SK-N-SH (cell line): ENCODE measurements at regions not wholly inside any gene's neighbourhood (a gene's known extent, or its start where the extent isn't known, plus 50 kb on each side); places are given as distances from the start of the nearest gene placed in this dataset.

Experiments
- CTCF ChIA-PET: fragments of 300-600, 350-600 bp; formaldehyde crosslinking; extraction: SDS; loops from one replicate; lab custom pipeline; 2021; lab: Yijun Ruan, JAX
- POLR2A ChIA-PET: fragments of 350-600 bp; sonication (Branson Sonifier 250); formaldehyde crosslinking; extraction: SDS; loops from one replicate; lab custom pipeline; 2020; ENCODE audit warnings: antibody characterized with exemption, inconsistent platforms; lab: Yijun Ruan, JAX
- DNase-seq: peaks from one replicate; pipeline ENCODE4 v3.0.0; 2012
- H2AFZ ChIP-seq: fragments of 200-600 bp; sonication (generic); 2 replicates; pipeline ENCODE4 v1.8.1; 2016; ENCODE audit warnings: antibody characterized with exemption, mild to moderate bottlenecking, low read depth
- H3F3A ChIP-seq: fragments of 200-600 bp; sonication (generic); replicated peaks from 2 replicates; pipeline ENCODE3; 2016; ENCODE audit warnings: antibody characterized with exemption, mild to moderate bottlenecking; ENCODE audit not compliant: insufficient read depth
- H3K27ac ChIP-seq, 2 experiments: fragments of 200-500 bp in 1 of 2; fragments of 200-600 bp in 1 of 2; sonication (Bioruptor generic) in 1 of 2; sonication (generic), shearing (Covaris generic) in 1 of 2; 2 replicates each; pipeline versions ENCODE4 v1.5.1 to v1.6.1; 2014 to 2016; ENCODE audit warnings: low read depth in 2 of 2, inconsistent platforms in 1 of 2, low read length in 1 of 2, mild to moderate bottlenecking in 1 of 2, mixed read lengths in 1 of 2
- H3K27me3 ChIP-seq: fragments of 200-600 bp; sonication (generic), shearing (Covaris generic); 2 replicates; pipeline ENCODE4 v1.6.1; 2016; ENCODE audit warnings: mixed run types; ENCODE audit not compliant: insufficient read depth
- H3K36me3 ChIP-seq, 2 experiments: fragments of 200-500 bp in 1 of 2; fragments of 200-600 bp in 1 of 2; sonication (Bioruptor generic) in 1 of 2; sonication (generic) in 1 of 2; replicated peaks in 1 of 2; 2 replicates each; pipeline versions ENCODE3 to v1.5.1; 2014 to 2016; ENCODE audit warnings: low read length in 1 of 2, mild to moderate bottlenecking in 1 of 2; ENCODE audit not compliant: insufficient read depth in 2 of 2, control insufficient read depth in 1 of 2
- H3K4me1 ChIP-seq, 2 experiments: fragments of 200-500 bp in 1 of 2; fragments of 200-600 bp in 1 of 2; sonication (Bioruptor generic) in 1 of 2; sonication (generic), shearing (Covaris generic) in 1 of 2; 2 replicates each; pipeline versions ENCODE4 v1.5.1 to v1.6.1; 2014 to 2016; ENCODE audit warnings: low read depth in 1 of 2, low read length in 1 of 2, mixed run types in 1 of 2; ENCODE audit not compliant: insufficient read depth in 2 of 2, control insufficient read depth in 1 of 2
- H3K4me2 ChIP-seq: fragments of 200-600 bp; sonication (generic), shearing (Covaris generic); 2 replicates; pipeline ENCODE4 v1.6.1; 2017; ENCODE audit warnings: mixed run types
- H3K4me3 ChIP-seq, 2 experiments: fragments of 200-500 bp in 1 of 2; fragments of 200-600 bp in 1 of 2; sonication (Bioruptor generic) in 1 of 2; sonication (generic), shearing (Covaris generic) in 1 of 2; 2 replicates each; pipeline versions ENCODE4 v1.5.1 to v1.8.1; 2014 to 2016; ENCODE audit warnings: low read depth in 2 of 2, inconsistent platforms in 1 of 2, low read length in 1 of 2, mild to moderate bottlenecking in 1 of 2, mixed read lengths in 1 of 2, moderate library complexity in 1 of 2
- H3K79me2 ChIP-seq: fragments of 200-600 bp; sonication (generic); 2 replicates; pipeline ENCODE4 v1.8.1; 2017; ENCODE audit warnings: mild to moderate bottlenecking; ENCODE audit not compliant: insufficient read depth
- H3K9ac ChIP-seq: fragments of 200-600 bp; sonication (generic); 2 replicates; pipeline ENCODE4 v1.6.1; 2017; ENCODE audit warnings: mixed run types
- H3K9me2 ChIP-seq: fragments of 200-600 bp; sonication (generic); 2 replicates; pipeline ENCODE4 v1.6.1; 2017; ENCODE audit warnings: mixed run types
- H3K9me3 ChIP-seq: fragments of 200-600 bp; sonication (generic); 2 replicates; pipeline ENCODE4 v1.6.1; 2017; ENCODE audit warnings: mixed run types, mild to moderate bottlenecking, moderate library complexity
- H4K20me1 ChIP-seq: fragments of 200-600 bp; sonication (generic); 2 replicates; pipeline ENCODE4 v1.6.1; 2017; ENCODE audit warnings: mild to moderate bottlenecking, mixed run types; ENCODE audit not compliant: insufficient read depth
- ELF1 ChIP-seq: IDR thresholded peaks from 2 replicates; pipeline ENCODE4 v1.4.0; 2012
- EZH2phosphoT487 ChIP-seq: fragments of 200-600 bp; sonication (generic); IDR thresholded peaks from 2 replicates; pipeline ENCODE4 v1.6.1; 2017; ENCODE audit warnings: low read depth, mixed run types, mild to moderate bottlenecking, antibody characterized with exemption, moderate library complexity, borderline replicate concordance
- GABPA ChIP-seq: IDR thresholded peaks from 2 replicates; pipeline ENCODE4 v1.4.0; 2012; ENCODE audit warnings: low read depth, mild to moderate bottlenecking
- JUND ChIP-seq: IDR thresholded peaks from 2 replicates; pipeline ENCODE4 v1.4.0; 2012
- MEF2A ChIP-seq: IDR thresholded peaks from 2 replicates; pipeline ENCODE4 v1.4.0; 2012; ENCODE audit warnings: low read depth, borderline replicate concordance
- MXI1 ChIP-seq: IDR thresholded peaks from 2 replicates; pipeline ENCODE4 v1.6.1; 2012; ENCODE audit warnings: mild to moderate bottlenecking, low read depth, low read length, improper control_type of control experiment
- NFIC ChIP-seq: IDR thresholded peaks from 2 replicates; pipeline ENCODE4 v1.4.0; 2012; ENCODE audit warnings: borderline replicate concordance
- RCOR1 ChIP-seq: fragments of 150-350 bp; IDR thresholded peaks from 2 replicates; pipeline ENCODE4 v1.6.1; 2017; ENCODE audit warnings: antibody characterized with exemption, low read length
- SMC3 ChIP-seq: IDR thresholded peaks from 2 replicates; pipeline ENCODE4 v1.6.1; 2012; ENCODE audit warnings: low read depth, low read length, improper control_type of control experiment
- TEAD4 ChIP-seq: IDR thresholded peaks from 2 replicates; pipeline ENCODE4 v1.4.0; 2012; ENCODE audit warnings: mild to moderate bottlenecking, borderline replicate concordance; ENCODE audit not compliant: insufficient read depth
- USF1 ChIP-seq: IDR thresholded peaks from 2 replicates; pipeline ENCODE4 v1.4.0; 2012; ENCODE audit warnings: low read depth, borderline replicate concordance
- YY1 ChIP-seq: IDR thresholded peaks from 2 replicates; pipeline ENCODE4 v1.4.0; 2012; ENCODE audit warnings: low read depth, mild to moderate bottlenecking
- WGBS: methylation state at CpG from one replicate; pipeline ENCODE4 v1.1.6; 2017; ENCODE audit warnings: low lambda C conversion rate; 5-methylcytosine and 5-hydroxymethylcytosine counted together
- TF ChIP-seq, protein P1 (sequence below): fragments of 150-350 bp; IDR thresholded peaks from 2 replicates; pipeline ENCODE4 v1.6.1; 2017; ENCODE audit warnings: antibody characterized with exemption, low read length, low read depth, borderline replicate concordance
- TF ChIP-seq, protein P2 (sequence below): IDR thresholded peaks from 2 replicates; pipeline ENCODE4 v1.4.0; 2012; ENCODE audit warnings: low read depth, borderline replicate concordance
- TF ChIP-seq, protein P3 (sequence below): IDR thresholded peaks from 2 replicates; pipeline ENCODE4 v1.4.0; 2012; ENCODE audit warnings: low read depth
- TF ChIP-seq, protein P4 (sequence below): IDR thresholded peaks from 2 replicates; pipeline ENCODE4; 2012

DNA sequence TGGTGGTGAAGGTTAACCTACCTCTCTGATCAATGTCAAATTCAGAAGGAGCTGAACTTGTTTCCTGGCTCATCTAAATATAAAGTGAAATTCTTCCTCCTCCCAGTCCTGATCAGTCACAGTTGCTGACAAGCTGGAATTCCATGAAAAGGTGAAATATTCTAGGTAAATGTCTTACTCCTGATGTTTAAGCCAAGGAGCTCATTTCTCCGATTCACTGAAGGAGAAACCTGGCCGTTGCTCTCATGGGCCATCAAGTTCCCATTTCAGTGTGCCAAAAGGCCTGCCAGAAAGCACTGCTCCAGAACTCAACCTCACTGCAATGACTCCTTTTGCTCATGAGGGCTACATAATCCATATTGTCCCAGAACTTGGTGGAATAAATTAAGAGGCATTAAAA, 707.5 kb downstream of the GALC start:
- POLR2A ChIA-PET: no interaction called here
- no peaks in the 10 kb centered on the region for H4K20me1 ChIP-seq

DNA sequence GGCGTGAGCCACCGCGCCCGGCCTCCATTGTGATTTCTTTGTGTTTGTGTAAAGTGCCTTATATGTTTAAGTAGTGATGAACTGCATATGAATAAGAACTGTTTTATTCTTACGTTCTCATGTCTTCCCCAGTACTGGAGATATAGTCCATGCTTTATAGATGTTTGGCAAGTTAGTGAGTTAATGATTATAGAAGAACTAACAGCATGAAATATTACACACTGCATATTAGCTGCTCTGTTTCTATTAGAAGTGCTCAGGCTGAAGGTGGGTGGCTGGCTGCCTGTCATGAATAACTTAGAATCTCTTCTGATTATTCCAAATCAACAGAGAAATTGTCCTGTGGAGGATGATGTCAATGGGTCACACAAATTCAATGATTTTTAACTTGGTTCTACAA, 709.4 kb downstream of the GALC start:
- DNase-seq: no peak
- Histone ChIP-seq H3K4me2 (no peak overlapping the region), H3K79me2 (no peaks in the 10 kb centered on the region), H3K36me3 (no peaks in the 10 kb centered on the region), H3K4me1 (no peaks in the 10 kb centered on the region), H2AFZ (no peak overlapping the region), H3K9ac (no peak overlapping the region), H3K4me3 (no peak overlapping the region), H3K27me3 (no peaks in the 10 kb centered on the region), H3K27ac (no peak overlapping the region), H3K9me3 (0 out of 2 replicates have a peak, but pooled peaks cover 2% of the 10 kb centered on the region), H4K20me1 (no peaks in the 10 kb centered on the region), H3K9me2 (no peaks in the 10 kb centered on the region), H3F3A (no peaks in the 10 kb centered on the region)
- WGBS: 68% methylated on average over 5 of the region's 5 CpGs
- ChIA-PET POLR2A (no interaction called here), CTCF (no interaction called here)
- TF ChIP-seq, protein P1, sequence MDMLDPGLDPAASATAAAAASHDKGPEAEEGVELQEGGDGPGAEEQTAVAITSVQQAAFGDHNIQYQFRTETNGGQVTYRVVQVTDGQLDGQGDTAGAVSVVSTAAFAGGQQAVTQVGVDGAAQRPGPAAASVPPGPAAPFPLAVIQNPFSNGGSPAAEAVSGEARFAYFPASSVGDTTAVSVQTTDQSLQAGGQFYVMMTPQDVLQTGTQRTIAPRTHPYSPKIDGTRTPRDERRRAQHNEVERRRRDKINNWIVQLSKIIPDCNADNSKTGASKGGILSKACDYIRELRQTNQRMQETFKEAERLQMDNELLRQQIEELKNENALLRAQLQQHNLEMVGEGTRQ: no peak
- no peak for TF ChIP-seq MXI1
- no peak for TF ChIP-seq TEAD4
- TF ChIP-seq, protein P2, sequence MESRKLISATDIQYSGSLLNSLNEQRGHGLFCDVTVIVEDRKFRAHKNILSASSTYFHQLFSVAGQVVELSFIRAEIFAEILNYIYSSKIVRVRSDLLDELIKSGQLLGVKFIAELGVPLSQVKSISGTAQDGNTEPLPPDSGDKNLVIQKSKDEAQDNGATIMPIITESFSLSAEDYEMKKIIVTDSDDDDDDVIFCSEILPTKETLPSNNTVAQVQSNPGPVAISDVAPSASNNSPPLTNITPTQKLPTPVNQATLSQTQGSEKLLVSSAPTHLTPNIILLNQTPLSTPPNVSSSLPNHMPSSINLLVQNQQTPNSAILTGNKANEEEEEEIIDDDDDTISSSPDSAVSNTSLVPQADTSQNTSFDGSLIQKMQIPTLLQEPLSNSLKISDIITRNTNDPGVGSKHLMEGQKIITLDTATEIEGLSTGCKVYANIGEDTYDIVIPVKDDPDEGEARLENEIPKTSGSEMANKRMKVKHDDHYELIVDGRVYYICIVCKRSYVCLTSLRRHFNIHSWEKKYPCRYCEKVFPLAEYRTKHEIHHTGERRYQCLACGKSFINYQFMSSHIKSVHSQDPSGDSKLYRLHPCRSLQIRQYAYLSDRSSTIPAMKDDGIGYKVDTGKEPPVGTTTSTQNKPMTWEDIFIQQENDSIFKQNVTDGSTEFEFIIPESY: no peak
- TF ChIP-seq, protein P3, sequence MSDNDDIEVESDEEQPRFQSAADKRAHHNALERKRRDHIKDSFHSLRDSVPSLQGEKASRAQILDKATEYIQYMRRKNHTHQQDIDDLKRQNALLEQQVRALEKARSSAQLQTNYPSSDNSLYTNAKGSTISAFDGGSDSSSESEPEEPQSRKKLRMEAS: no peak
- TF ChIP-seq USF1: no peak
- no peak for TF ChIP-seq RCOR1
- TF ChIP-seq GABPA: no peak

More for the DNA sequence above, 707.5 kb downstream of the GALC start:
- Histone ChIP-seq H3K4me2 (no peak overlapping the region), H3K4me1 (no peaks in the 10 kb centered on the region), H3K4me3 (no peak overlapping the region), H3F3A (no peaks in the 10 kb centered on the region), H3K27me3 (no peaks in the 10 kb centered on the region), H3K79me2 (no peaks in the 10 kb centered on the region), H3K36me3 (no peaks in the 10 kb centered on the region), H3K9ac (no peak overlapping the region), H3K9me2 (no peaks in the 10 kb centered on the region), H3K9me3 (0 out of 2 replicates have a peak, but pooled peaks cover 2% of the 10 kb centered on the region), H2AFZ (no peak overlapping the region), H3K27ac (no peak overlapping the region)
- DNase-seq: no peak
- CTCF ChIA-PET: no interaction called here
- 0% methylated on average over 2 of the region's 2 CpGs for WGBS
- TF ChIP-seq, protein P2: no peak
- TF ChIP-seq YY1: no peak
- TF ChIP-seq ELF1: no peak
- no peak for TF ChIP-seq EZH2phosphoT487
- TF ChIP-seq SMC3: no peak
- TF ChIP-seq TEAD4: no peak
- TF ChIP-seq, protein P4, sequence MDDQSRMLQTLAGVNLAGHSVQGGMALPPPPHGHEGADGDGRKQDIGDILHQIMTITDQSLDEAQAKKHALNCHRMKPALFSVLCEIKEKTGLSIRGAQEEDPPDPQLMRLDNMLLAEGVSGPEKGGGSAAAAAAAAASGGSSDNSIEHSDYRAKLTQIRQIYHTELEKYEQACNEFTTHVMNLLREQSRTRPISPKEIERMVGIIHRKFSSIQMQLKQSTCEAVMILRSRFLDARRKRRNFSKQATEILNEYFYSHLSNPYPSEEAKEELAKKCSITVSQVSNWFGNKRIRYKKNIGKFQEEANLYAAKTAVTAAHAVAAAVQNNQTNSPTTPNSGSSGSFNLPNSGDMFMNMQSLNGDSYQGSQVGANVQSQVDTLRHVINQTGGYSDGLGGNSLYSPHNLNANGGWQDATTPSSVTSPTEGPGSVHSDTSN: no peak
- no peak for TF ChIP-seq MEF2A
- TF ChIP-seq, protein P1: no peak
- no peak for TF ChIP-seq GABPA
- TF ChIP-seq JUND: no peak
- TF ChIP-seq NFIC: no peak
- TF ChIP-seq, all 33 proteins: peak for 0
